LNCAP (cell line): ENCODE measurements at regions not wholly inside any gene's neighbourhood (a gene's known extent, or its start where the extent isn't known, plus 50 kb on each side); places are given as distances from the start of the nearest gene placed in this dataset.

Experiments used
- TF ChIP-seq, protein P1 (sequence below): fragments of 450-650 bp; IDR thresholded peaks from 2 replicates; pipeline ENCODE4 v1.5.1; 2017; ENCODE audit warnings: mild to moderate bottlenecking

DNA sequence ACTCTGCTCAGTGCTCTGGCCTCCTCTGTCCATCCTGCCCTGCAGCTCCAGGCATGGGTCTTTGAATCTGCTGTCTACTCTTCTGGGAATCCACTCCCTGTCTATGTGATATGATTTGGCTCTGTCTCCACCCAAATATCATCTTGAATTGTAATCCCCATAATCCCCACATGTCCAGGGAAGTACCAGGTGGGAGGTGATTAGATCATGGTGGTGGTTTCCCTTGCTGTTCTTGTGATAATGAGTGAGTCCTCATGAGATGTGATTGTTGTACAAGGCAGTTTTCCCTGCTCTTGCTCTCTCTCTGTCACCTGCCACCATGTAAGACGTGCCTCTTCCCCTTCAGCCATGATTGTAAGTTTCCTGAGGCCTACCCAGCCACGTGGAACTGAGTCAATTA, 881.8 kb upstream of the ID2 start:
- TF ChIP-seq, protein P1, sequence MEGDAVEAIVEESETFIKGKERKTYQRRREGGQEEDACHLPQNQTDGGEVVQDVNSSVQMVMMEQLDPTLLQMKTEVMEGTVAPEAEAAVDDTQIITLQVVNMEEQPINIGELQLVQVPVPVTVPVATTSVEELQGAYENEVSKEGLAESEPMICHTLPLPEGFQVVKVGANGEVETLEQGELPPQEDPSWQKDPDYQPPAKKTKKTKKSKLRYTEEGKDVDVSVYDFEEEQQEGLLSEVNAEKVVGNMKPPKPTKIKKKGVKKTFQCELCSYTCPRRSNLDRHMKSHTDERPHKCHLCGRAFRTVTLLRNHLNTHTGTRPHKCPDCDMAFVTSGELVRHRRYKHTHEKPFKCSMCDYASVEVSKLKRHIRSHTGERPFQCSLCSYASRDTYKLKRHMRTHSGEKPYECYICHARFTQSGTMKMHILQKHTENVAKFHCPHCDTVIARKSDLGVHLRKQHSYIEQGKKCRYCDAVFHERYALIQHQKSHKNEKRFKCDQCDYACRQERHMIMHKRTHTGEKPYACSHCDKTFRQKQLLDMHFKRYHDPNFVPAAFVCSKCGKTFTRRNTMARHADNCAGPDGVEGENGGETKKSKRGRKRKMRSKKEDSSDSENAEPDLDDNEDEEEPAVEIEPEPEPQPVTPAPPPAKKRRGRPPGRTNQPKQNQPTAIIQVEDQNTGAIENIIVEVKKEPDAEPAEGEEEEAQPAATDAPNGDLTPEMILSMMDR = no peak

DNA sequence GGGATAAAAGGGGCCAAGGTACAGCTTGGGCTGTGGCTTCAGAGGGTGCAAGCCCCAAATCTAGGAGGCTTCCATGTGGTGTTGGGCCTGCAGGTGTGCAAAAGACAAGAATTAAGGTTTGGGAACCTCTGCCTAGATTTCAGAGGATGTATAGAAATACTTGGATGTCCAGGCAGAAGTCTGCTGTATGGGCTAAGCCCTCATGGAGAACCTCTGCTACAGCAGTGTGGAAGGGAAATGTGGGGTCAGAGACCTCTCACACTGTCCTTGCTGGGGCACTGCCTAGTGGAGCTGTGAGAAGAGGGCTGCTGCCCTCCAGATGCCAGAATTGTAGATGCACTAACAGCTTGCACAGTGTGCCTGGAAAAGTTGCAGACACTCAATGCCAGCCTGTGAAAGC, 880.6 kb upstream of the ID2 start:
- TF ChIP-seq, protein P1 = no peak

- TF ChIP-seq, protein P1 = no peak
Observed at GRCh38 chr2:7803515-7803914, 878.3 kb upstream of the ID2 start.

GRCh38 chr2:7809640-7810039, 872.2 kb upstream of the ID2 start:
- TF ChIP-seq, protein P1 = no peak

DNA sequence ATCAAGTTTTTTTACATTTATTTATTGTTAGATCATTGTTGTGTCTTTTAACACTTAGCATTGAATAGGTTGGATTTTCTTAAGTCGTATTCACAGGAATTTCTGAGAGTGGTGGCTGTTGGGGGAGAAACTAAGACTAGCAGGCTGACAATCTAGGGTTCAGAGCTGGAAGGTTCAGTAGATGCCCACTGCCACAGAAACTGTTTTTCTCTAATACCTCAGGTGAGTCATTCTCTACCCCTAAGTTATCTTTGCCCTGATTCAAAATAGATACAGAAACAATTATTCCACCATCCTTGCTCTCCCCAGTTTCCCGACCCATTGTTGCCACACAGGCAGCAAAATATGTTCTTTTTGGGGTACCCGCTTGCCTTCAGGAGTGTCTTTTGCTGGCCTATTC, 870.8 kb upstream of the ID2 start:
- TF ChIP-seq, protein P1 = no peak

- TF ChIP-seq, protein P1 = no peak
Observed at GRCh38 chr2:7812231-7812995, 869.4 kb upstream of the ID2 start.

DNA sequence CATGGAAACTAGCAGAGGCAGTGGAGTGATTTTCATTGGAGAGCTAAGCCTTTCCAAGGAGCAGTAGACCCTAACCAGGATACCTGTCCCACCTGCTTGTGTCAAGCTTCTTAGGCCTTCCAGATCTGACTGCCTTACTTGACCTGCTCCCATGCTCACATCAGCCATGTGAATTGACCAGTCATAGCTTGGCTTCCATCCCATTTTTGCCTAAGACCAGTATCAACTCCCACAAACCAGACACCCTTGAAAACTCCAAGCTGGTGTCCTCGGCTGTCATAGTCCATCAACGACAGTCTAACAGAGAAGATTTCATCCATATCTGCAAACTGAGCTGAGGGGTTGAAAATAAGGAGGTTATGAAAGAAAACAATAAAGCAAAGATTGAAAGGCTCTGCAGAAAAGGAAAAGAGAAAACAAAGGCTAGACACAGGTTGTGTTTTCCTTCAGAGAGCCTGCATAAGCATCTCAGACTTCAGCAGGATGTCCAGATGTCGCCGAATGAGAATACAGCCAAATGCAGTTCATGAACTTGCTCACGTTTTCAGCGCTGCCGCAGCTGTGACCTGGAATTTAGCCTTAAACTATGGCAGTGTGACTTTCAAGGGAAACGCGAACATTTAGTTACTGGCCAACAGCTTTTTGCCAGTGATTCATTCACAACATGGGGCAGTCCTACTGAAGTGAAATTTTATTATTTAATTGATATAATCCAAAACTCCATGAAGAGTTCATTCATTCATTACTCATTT, 868.1 kb upstream of the ID2 start:
- TF ChIP-seq, protein P1 = no peak
